GM12801 (cell line): ENCODE measurements at regions not wholly inside any gene's neighbourhood (a gene's known extent, or its start where the extent isn't known, plus 50 kb on each side); places are given as distances from the start of the nearest gene placed in this dataset.

ENCODE experiments used
- CTCF ChIP-seq: IDR thresholded peaks from one replicate; pipeline ENCODE4 v1.5.1; 2011; ENCODE audit warnings: control low read depth; ENCODE audit not compliant: insufficient read length; ENCODE audit errors: extremely low read depth

DNA sequence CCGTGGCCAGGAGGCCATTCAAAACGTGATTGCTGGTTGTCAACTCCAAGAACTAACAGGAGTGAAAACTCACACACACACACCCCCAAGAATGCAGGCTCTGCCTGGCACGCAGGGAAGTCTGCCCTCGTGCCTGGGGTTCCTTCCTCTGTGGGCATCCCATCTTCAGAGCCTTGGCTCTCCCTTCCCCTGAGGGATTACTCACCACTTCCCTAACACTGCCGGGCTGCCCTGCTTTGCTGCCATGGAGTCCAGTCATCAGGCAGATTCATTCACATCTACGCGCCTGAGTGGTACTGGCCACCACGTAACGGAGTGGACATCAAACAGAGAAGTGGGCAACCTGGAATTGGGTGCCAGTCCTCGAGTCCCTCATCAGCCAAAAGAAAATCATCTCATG, 120.7 kb upstream of the TMEM45B start:
- TF ChIP-seq CTCF: no peak

DNA sequence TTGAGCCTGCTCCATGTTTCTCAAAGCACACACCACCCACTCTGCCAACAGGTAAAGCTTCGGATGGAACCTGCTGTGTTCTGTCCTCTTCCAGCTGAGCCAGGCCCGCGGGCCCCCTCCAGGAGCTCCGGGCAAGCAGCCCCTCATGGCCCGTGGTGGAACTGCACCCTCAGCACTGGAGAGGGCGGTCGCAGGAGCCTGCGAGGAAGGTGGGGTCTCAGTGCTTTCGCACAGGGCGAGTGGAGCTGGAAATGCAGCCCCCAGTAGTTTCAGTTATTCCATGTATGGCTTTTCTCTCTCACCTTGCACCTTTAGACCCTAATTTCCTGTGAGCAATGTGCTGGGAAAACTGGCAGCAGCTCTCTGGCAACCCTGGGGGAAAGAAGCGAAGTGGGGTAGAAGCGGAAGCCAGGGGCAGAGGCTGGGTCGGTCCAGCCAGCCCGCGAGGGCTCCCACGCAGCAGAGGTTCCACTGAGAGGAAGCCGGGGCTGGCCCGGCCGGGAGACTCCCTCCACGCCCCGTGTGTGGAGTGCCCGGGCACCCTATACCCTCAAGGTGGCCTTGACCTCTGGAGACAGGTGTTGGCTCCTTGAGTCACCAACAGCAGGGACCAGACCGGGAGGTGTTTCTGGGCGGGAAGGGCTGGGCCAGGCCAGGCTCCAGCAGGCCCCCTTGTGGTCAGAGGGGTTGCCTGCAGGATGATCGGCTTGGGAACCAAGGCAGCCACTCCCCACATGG, 119.9 kb upstream of the TMEM45B start:
- no peak for TF ChIP-seq CTCF

- TF ChIP-seq CTCF: no peak
Observed at GRCh38 chr11:129696309-129696989, 119.2 kb upstream of the TMEM45B start.

DNA sequence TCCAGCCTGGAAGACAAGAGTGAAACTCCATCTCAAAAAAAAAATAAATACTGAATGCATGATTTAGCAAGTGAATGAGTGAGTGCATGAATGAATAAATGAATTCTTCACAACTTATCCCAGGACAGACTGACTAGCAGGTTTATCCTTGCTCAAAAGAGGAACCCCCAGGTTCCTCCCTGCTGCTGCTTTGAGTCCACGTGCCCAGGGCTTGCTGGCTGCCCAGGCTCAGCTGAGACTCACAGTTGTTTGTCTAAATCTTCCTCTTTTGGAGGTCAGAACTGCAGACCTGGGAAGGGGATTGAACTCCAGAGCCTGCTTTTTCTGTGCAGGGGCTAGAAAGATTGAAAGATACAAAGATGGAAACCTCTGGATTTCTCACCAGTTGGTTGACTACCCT, 117.4 kb upstream of the TMEM45B start:
- TF ChIP-seq CTCF: no peak

DNA sequence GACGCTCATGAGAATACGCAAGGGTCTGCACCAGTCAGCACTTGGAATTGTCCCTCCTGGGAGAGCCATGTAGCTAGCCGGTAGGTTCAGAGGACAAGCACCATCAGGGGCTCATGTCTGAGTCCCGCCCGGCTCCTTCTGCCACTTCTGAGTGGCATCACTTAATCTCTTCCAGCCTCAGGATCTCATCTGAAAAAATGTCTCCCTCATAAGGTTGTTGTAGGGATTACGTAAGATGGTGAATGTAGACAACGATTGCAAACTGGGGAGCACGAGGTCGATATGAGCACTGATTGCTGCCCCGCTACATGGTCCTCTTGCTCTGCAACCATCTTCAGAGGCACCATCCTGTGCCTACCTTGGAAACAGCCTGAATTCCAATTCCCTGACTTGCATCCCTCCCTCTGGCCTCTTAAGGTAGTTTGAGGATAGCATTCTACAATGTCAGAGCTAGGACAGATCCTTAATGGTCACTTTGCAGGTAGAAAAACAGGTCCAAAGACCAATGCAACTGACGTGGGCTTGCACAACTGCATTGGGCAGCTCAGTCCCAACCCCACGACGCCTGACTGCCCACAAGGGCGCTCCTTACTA, 115.8 kb upstream of the TMEM45B start:
- TF ChIP-seq CTCF: no peak

DNA sequence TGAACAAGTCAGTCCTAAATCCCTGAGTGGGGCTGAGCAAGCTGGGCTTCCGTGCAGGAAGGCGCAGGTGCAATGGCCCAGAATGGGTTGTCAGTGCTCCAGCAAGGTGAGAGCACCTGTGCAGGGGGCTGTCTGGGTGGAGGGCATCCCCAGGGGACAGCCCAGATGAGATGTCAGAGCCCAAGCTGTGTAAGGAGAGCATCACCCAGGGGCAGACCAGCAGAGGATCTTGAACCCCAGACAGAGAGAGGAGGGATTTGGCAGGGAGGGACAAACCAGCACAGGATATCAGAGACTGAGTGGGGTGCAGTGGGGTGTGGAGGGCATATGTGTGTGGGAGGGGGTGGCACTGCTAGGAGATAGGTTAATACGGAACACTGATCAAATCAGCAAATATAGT, 114.9 kb upstream of the TMEM45B start:
- no peak for TF ChIP-seq CTCF

GRCh38 chr11:129701706-129702105, 113.9 kb upstream of the TMEM45B start:
- TF ChIP-seq CTCF: no peak
